Naive thymus-derived CD8-positive, alpha-beta T cell (primary cell): ENCODE measurements at regions not wholly inside any gene's neighbourhood (a gene's known extent, or its start where the extent isn't known, plus 50 kb on each side); places are given as distances from the start of the nearest gene placed in this dataset.

Experiments
- ATAC-seq, 2 donors: fragments of 150-1000 bp; cut with Tn5 transposase in 1 of 2; sonication (Bioruptor Pico), chemical (Tn5 transposase) in 1 of 2; 1 replicate in 1 of 2; 2 replicates in 1 of 2; pipeline ENCODE4 v1.10.0; 2021; ENCODE audit warnings: mild to moderate bottlenecking in 2 of 2, moderate library complexity in 2 of 2
- POLR2A ChIA-PET: fragments of 350-600 bp; sonication (Branson Sonifier 250); formaldehyde crosslinking; loops from one replicate; lab custom pipeline; 2021; ENCODE audit warnings: antibody characterized with exemption; lab: Charles Lee
- DNase-seq, 10 donors: peaks; one replicate each; pipeline versions ENCODE4 v3.0.0 to v3.0.0-alpha.2; 2020 to 2022
- H3K27ac Mint-ChIP-seq, 10 donors: one replicate each; pipeline ENCODE4 v1.8.0; 2020 to 2022; ENCODE audit warnings: mild to moderate bottlenecking in 10 of 10, mixed read lengths in 10 of 10, moderate library complexity in 4 of 10, inconsistent platforms in 1 of 10
- H3K27me3 Mint-ChIP-seq, 5 donors: one replicate each; pipeline ENCODE4 v1.8.0; 2021 to 2022; ENCODE audit warnings: mixed read lengths in 5 of 5
- H3K36me3 Mint-ChIP-seq, 3 donors: one replicate each; pipeline ENCODE4 v1.8.0; 2020 to 2022; ENCODE audit warnings: mixed read lengths in 3 of 3, mild to moderate bottlenecking in 2 of 3, inconsistent platforms in 1 of 3
- H3K4me1 Mint-ChIP-seq, 4 donors: one replicate each; pipeline ENCODE4 v1.8.0; 2021 to 2022; ENCODE audit warnings: mixed read lengths in 4 of 4
- H3K4me3 Mint-ChIP-seq, 10 donors: one replicate each; pipeline ENCODE4 v1.8.0; 2020 to 2022; ENCODE audit warnings: mild to moderate bottlenecking in 10 of 10, mixed read lengths in 10 of 10, moderate library complexity in 6 of 10, inconsistent platforms in 1 of 10
- H3K9me3 Mint-ChIP-seq, 9 donors: one replicate each; pipeline ENCODE4 v1.8.0; 2020 to 2022; ENCODE audit warnings: mixed read lengths in 9 of 9, mild to moderate bottlenecking in 3 of 9, inconsistent platforms in 1 of 9, moderate library complexity in 1 of 9

GRCh38 chr2:59589881-59590280 lies 963.6 kb downstream of the BCL11A start:
- POLR2A ChIA-PET = no interaction called here
- Mint-ChIP-seq H3K27me3 (peaks cover 0 to 7% (median 0%) of the 10 kb centered on the region in 5 donors), H3K27ac (no peak overlapping the region), H3K4me3 (no peak overlapping the region), H3K4me1 (peaks cover 7 to 14% (median 12%) of the 10 kb centered on the region in 4 donors), H3K9me3 (no peaks in the 10 kb centered on the region), H3K36me3 (no peaks in the 10 kb centered on the region)
- ATAC-seq (no peak), DNase-seq (no peak)

- Mint-ChIP-seq H3K27me3 (peaks cover 0 to 7% (median 0%) of the 10 kb centered on the region in 5 donors), H3K9me3 (peaks cover 0 to 2% (median 0%) of the 10 kb centered on the region in 9 donors), H3K4me3 (no peak overlapping the region), H3K36me3 (no peaks in the 10 kb centered on the region), H3K27ac (no peak overlapping the region), H3K4me1 (peaks cover 0 to 3% (median under 1%) of the 10 kb centered on the region in 4 donors)
- no peak for DNase-seq
- POLR2A ChIA-PET = no interaction called here
- no peak for ATAC-seq
Observed at GRCh38 chr2:59588286-59588685, 965.2 kb downstream of the BCL11A start.

- Mint-ChIP-seq H3K27me3 (peaks cover 0 to 7% (median 0%) of the 10 kb centered on the region in 5 donors), H3K27ac (no peak overlapping the region), H3K4me1 (peaks cover 0 to 3% (median 1%) of the 10 kb centered on the region in 4 donors), H3K36me3 (no peaks in the 10 kb centered on the region), H3K4me3 (no peak overlapping the region), H3K9me3 (peaks cover 0 to 3% (median 0%) of the 10 kb centered on the region in 9 donors)
- POLR2A ChIA-PET = no interaction called here
- DNase-seq (no peak), ATAC-seq (no peak)
Observed at GRCh38 chr2:59586176-59586575, 967.3 kb downstream of the BCL11A start.

GRCh38 chr2:59585655-59586054 lies 967.8 kb downstream of the BCL11A start:
- no peak overlapping the region for H3K4me3 Mint-ChIP-seq
- H3K36me3 Mint-ChIP-seq = no peaks in the 10 kb centered on the region
- DNase-seq = no peak
- H3K27me3 Mint-ChIP-seq = peaks cover 0 to 7% (median 0%) of the 10 kb centered on the region in 5 donors
- no peak for ATAC-seq
- H3K9me3 Mint-ChIP-seq = peaks cover 0 to 3% (median 0%) of the 10 kb centered on the region in 9 donors
- no peak overlapping the region for H3K27ac Mint-ChIP-seq
- POLR2A ChIA-PET = no interaction called here
- peaks cover 0 to 3% (median 1%) of the 10 kb centered on the region in 4 donors for H3K4me1 Mint-ChIP-seq

GRCh38 chr2:59584958-59585357 lies 968.5 kb downstream of the BCL11A start:
- POLR2A ChIA-PET = no interaction called here
- Mint-ChIP-seq H3K4me3 (no peak overlapping the region), H3K9me3 (peaks cover 0 to 3% (median 0%) of the 10 kb centered on the region in 9 donors), H3K36me3 (no peaks in the 10 kb centered on the region), H3K4me1 (peaks cover 0 to 3% (median 1%) of the 10 kb centered on the region in 4 donors), H3K27ac (no peak overlapping the region), H3K27me3 (peaks cover 0 to 7% (median 0%) of the 10 kb centered on the region in 5 donors)
- ATAC-seq = no peak
- DNase-seq = peak in 1 of 10 donors; percentile 8

- DNase-seq = no peak
- Mint-ChIP-seq H3K27me3 (peaks cover 0 to 7% (median 0%) of the 10 kb centered on the region in 5 donors), H3K9me3 (peaks cover 0 to 3% (median 0%) of the 10 kb centered on the region in 9 donors), H3K36me3 (no peaks in the 10 kb centered on the region), H3K27ac (no peak overlapping the region), H3K4me3 (no peak overlapping the region), H3K4me1 (peaks cover 0 to 3% (median 1%) of the 10 kb centered on the region in 4 donors)
- no peak for ATAC-seq
- POLR2A ChIA-PET = no interaction called here
Observed at GRCh38 chr2:59583173-59583765, 970.2 kb downstream of the BCL11A start.

- H3K9me3 Mint-ChIP-seq = peaks cover 0 to 6% (median 0%) of the 10 kb centered on the region in 9 donors
- no peak overlapping the region for H3K4me3 Mint-ChIP-seq
- H3K36me3 Mint-ChIP-seq = no peaks in the 10 kb centered on the region
- POLR2A ChIA-PET = no interaction called here
- peaks cover 0 to 7% (median 0%) of the 10 kb centered on the region in 4 donors for H3K4me1 Mint-ChIP-seq
- ATAC-seq = no peak
- no peak overlapping the region for H3K27ac Mint-ChIP-seq
- no peak for DNase-seq
- H3K27me3 Mint-ChIP-seq = no peaks in the 10 kb centered on the region
Observed at GRCh38 chr2:59578349-59578748, 975.1 kb downstream of the BCL11A start.

- no peaks in the 10 kb centered on the region for H3K36me3 Mint-ChIP-seq
- DNase-seq = no peak
Observed at GRCh38 chr2:59575191-59575590, 978.3 kb downstream of the BCL11A start.

GRCh38 chr2:59572227-59572626 lies 981.2 kb downstream of the BCL11A start:
- ATAC-seq (no peak), DNase-seq (no peak)
- H3K27me3 Mint-ChIP-seq = peaks cover 0 to 13% (median 0%) of the 10 kb centered on the region in 5 donors
- peaks cover 0 to 5% (median under 1%) of the 10 kb centered on the region in 4 donors for H3K4me1 Mint-ChIP-seq
- H3K27ac Mint-ChIP-seq = no peak overlapping the region
- H3K36me3 Mint-ChIP-seq = no peaks in the 10 kb centered on the region
- POLR2A ChIA-PET = no interaction called here
- H3K4me3 Mint-ChIP-seq = no peak overlapping the region
- H3K9me3 Mint-ChIP-seq = peaks cover 0 to 4% (median 0%) of the 10 kb centered on the region in 9 donors

More at GRCh38 chr2:59575191-59575590, 978.3 kb downstream of the BCL11A start:
- H3K27ac Mint-ChIP-seq = no peak overlapping the region
- H3K4me1 Mint-ChIP-seq = peaks cover 0 to 5% (median under 1%) of the 10 kb centered on the region in 4 donors
- POLR2A ChIA-PET = no interaction called here
- H3K4me3 Mint-ChIP-seq = no peak overlapping the region
- no peak for ATAC-seq
- peaks cover 0 to 3% (median 0%) of the 10 kb centered on the region in 5 donors for H3K27me3 Mint-ChIP-seq
- H3K9me3 Mint-ChIP-seq = peaks cover 0 to 4% (median 0%) of the 10 kb centered on the region in 9 donors

GRCh38 chr2:59570818-59571217 lies 982.6 kb downstream of the BCL11A start:
- POLR2A ChIA-PET = interaction anchor here (0.7 kb wide), 1 partner anchor 1402 kb away, joined by 4 read pairs; no protein-coding TSS in a partner anchor
- Mint-ChIP-seq H3K4me3 (no peak overlapping the region), H3K36me3 (no peaks in the 10 kb centered on the region), H3K27me3 (peaks cover 0 to 13% (median 0%) of the 10 kb centered on the region in 5 donors), H3K27ac (no peak overlapping the region), H3K4me1 (peaks cover 0 to 5% (median under 1%) of the 10 kb centered on the region in 4 donors), H3K9me3 (peaks cover 0 to under 1% (median 0%) of the 10 kb centered on the region in 9 donors)
- ATAC-seq (no peak), DNase-seq (no peak)

GRCh38 chr2:59569124-59569523 lies 984.3 kb downstream of the BCL11A start:
- Mint-ChIP-seq H3K36me3 (no peaks in the 10 kb centered on the region), H3K9me3 (no peaks in the 10 kb centered on the region), H3K4me1 (peaks cover 0 to 2% (median 0%) of the 10 kb centered on the region in 4 donors), H3K27me3 (peaks cover 0 to 16% (median 0%) of the 10 kb centered on the region in 5 donors), H3K4me3 (no peak overlapping the region), H3K27ac (no peak overlapping the region)
- POLR2A ChIA-PET = no interaction called here
- no peak for ATAC-seq
- no peak for DNase-seq

GRCh38 chr2:59568461-59568860 lies 985.0 kb downstream of the BCL11A start:
- DNase-seq (no peak), ATAC-seq (no peak)
- no peak overlapping the region for H3K27ac Mint-ChIP-seq
- H3K4me3 Mint-ChIP-seq = no peak overlapping the region
- peaks cover 0 to 16% (median 0%) of the 10 kb centered on the region in 5 donors for H3K27me3 Mint-ChIP-seq
- peaks cover 0 to 2% (median 0%) of the 10 kb centered on the region in 4 donors for H3K4me1 Mint-ChIP-seq
- H3K9me3 Mint-ChIP-seq = no peaks in the 10 kb centered on the region
- H3K36me3 Mint-ChIP-seq = no peaks in the 10 kb centered on the region
- POLR2A ChIA-PET = no interaction called here

GRCh38 chr2:59567151-59567550 lies 986.3 kb downstream of the BCL11A start:
- no peaks in the 10 kb centered on the region for H3K9me3 Mint-ChIP-seq
- DNase-seq (no peak), ATAC-seq (no peak)
- POLR2A ChIA-PET = no interaction called here
- peaks cover 0 to 16% (median 0%) of the 10 kb centered on the region in 5 donors for H3K27me3 Mint-ChIP-seq
- H3K4me3 Mint-ChIP-seq = no peak overlapping the region
- H3K36me3 Mint-ChIP-seq = no peaks in the 10 kb centered on the region
- no peak overlapping the region for H3K27ac Mint-ChIP-seq
- H3K4me1 Mint-ChIP-seq = peaks cover 0 to 2% (median 0%) of the 10 kb centered on the region in 4 donors
